ENCODE measurements at regions not wholly inside any gene's neighbourhood (a gene's known extent, or its start where the extent isn't known, plus 50 kb on each side); places are given as distances from the start of the nearest gene placed in this dataset.

GRCh38 chr10:64007157-64007556, 486.0 kb downstream of the REEP3 start:
- no peak for TF ChIP-seq POLR2A (IDR thresholded peaks at IDR 0.05)
- TF ChIP-seq, protein P1, sequence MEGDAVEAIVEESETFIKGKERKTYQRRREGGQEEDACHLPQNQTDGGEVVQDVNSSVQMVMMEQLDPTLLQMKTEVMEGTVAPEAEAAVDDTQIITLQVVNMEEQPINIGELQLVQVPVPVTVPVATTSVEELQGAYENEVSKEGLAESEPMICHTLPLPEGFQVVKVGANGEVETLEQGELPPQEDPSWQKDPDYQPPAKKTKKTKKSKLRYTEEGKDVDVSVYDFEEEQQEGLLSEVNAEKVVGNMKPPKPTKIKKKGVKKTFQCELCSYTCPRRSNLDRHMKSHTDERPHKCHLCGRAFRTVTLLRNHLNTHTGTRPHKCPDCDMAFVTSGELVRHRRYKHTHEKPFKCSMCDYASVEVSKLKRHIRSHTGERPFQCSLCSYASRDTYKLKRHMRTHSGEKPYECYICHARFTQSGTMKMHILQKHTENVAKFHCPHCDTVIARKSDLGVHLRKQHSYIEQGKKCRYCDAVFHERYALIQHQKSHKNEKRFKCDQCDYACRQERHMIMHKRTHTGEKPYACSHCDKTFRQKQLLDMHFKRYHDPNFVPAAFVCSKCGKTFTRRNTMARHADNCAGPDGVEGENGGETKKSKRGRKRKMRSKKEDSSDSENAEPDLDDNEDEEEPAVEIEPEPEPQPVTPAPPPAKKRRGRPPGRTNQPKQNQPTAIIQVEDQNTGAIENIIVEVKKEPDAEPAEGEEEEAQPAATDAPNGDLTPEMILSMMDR (IDR thresholded peaks at IDR 0.05): no peak
